Renal cortical epithelial cell (primary cell): ENCODE measurements at regions not wholly inside any gene's neighbourhood (a gene's known extent, or its start where the extent isn't known, plus 50 kb on each side); places are given as distances from the start of the nearest gene placed in this dataset.

Source experiments
- DNase-seq: peaks from one replicate; pipeline ENCODE4 v3.0.0-alpha.2; 2011; ENCODE audit warnings: low read depth

DNA sequence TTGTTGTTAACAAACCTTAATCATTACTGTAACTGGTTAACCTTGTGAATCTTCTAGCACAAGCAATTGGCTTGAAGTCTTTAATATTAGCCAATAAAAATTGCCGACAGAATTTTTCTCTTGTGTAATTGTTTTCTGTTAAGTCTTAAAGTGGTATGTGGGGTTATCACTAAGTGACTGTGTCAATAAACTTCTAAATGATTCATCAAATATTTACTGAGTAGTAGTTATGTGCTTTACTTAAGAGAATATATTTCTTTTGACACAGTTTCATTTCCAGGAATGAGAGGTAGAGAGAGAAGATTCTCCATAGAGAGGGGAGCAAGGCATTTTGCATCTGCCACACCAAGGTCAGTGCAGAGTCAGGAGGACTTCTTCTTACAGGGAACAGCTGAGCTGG, 2361.6 kb upstream of the AGA start:
- DNase-seq, result no peak

GRCh38 chr4:179804440-179804839, 2362.2 kb upstream of the AGA start:
- peak; percentile 2 for DNase-seq

- no peak for DNase-seq
Measured at GRCh38 chr4:179817317-179817716, 2375.1 kb upstream of the AGA start.

DNA sequence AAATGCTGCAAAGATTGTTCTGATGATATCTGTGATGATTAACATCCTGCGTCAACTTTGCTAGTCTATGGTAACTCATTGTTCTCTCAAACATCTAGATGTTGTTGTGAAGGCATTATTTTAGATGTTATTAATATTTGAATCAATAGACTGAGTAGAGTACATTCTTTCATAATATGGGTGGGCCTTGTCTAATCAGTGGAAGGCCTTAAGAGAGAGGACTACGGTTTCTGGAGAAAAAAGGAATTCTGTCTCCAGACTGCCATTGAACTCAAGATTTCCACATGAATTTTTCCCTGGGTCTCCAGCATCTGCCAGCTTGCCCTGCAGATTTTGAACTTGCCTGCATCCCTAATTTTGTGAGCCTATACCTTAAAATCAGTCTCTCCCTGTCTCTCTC, 2381.1 kb upstream of the AGA start:
- no peak for DNase-seq

GRCh38 chr4:179831274-179831673, 2389.0 kb upstream of the AGA start:
- no peak for DNase-seq

DNA sequence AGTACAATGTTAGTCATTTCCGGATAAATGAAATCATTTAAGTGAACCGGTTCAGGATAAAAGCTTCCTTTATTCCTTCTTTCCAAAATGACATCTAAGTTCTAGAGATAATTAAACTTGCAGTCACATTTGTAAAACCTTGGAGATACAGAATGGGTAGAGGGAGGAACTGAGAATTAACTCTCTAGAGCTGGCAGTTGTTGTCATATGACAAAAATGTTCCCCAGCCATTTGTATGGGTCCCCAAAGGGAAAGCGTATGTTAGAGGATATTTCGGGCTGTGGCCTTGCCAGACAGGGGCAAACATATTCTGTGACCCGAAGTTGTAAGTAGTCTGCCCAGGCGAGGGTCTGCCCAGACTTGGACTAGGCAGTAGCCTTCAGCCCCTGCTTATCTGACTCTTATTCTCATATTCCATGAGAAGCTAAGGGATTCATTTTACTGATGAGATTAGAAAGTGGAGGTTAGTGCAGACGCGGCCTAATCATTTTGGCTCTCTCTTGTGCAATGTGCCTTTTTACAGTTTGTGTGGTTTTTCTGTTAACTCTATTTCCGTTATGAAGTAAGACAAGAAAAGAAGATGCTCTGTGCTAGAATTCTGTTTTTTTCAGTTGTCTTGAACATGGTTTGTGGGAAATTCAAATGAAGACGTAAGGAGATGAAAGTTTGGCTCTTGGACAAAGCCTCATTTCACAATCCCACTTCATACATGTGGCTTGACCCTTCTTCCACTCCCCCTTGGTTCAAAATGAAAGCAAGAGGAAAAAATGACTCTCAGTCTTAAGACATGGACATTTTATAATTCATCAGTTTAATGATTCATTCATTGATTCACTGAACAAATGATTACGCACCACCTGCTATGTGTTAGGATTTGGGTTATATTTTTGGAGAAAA, 2394.2 kb upstream of the AGA start:
- no peak for DNase-seq

DNA sequence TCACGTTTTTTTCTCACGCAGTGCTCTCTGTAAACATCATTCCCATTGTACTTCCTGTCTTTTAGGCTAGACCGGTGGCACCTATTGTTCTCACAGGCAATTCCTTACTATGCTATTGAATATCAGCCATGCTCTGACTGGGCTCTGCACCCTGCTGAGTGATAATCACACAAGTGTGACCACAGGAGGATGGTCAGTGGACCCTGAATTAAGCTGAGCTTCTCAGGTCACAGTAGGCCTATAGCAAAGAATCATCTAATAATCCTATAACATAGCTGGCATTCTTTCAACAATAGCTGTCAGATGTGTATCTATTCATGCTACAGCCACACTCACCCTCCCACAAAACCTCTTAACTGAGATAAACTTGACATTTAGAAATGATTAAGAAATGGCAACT, 2399.8 kb upstream of the TENM3 start:
- DNase-seq, result no peak

- no peak for DNase-seq
Measured at GRCh38 chr4:179855469-179855868, 2387.7 kb upstream of the TENM3 start.

GRCh38 chr4:179858221-179858620, 2385.0 kb upstream of the TENM3 start:
- no peak for DNase-seq

DNA sequence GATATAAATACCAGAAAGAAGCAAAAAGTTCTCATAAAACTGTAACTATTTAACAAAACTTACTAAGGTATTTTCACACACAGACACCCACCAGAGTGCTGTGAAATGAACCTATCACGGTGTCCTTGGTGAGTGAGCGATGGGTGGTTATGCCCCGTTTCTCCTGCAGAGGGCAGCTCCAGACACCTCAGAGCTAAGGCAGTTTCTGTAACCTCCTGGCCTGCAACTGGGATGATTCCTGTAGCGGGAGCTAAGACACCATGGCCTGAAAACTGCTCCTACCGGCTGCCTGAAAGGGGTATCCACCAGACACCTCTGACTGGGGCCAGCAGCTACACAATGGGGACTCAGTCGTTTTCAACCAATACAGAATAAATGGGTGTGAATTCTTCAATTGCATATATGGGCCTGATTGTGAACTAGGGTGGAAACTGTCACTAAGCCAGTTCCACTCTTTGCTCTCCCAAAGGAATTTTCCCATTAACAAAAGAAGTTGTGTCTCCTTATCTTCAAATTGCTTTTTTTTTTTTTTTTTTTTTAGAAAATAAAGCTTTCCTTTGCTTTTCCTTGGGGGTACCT, 2375.8 kb upstream of the TENM3 start:
- DNase-seq, result peak; percentile 23

- no peak for DNase-seq
Measured at GRCh38 chr4:179871726-179872125, 2371.5 kb upstream of the TENM3 start.

DNA sequence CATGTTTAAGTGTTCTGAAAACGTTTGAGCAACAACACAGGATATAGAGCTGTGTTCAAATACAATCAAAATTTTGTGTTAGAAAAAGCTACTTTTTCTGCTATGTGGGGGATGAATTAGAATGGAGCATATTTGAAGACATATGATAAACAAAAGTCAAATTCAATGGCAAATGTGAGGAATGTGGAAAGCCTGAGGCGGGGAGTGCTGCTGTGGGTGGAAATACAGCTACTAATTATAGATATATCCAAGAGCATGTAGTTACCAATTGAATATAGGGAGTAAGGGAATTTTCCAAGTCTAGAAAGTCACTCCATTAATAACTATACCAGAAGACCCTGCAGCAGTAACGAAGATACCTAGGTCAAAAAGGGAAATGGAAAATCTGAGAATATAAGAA, 2370.4 kb upstream of the TENM3 start:
- DNase-seq, result no peak

DNA sequence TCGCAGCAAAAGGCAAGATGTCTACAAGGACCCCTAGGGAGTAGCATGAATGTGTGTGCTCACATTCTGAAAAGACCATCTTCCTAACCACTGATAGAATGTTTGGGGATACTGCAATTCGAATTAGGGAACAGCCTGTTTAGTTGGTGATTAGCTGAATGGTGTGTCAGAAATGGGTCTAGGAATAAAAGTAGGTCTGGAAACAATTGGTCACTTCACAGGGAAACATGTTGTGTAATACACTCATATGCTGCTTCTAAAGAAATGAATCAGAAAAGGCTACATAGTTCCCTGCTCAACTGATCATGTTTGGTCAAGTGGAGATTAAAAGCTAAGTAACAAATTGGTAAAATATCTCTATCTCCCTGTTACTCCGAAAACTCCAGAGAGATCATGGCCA, 2362.4 kb upstream of the TENM3 start:
- no peak for DNase-seq

- DNase-seq, result no peak
Measured at GRCh38 chr4:179894066-179894778, 2349.0 kb upstream of the TENM3 start.

- DNase-seq, result no peak
Measured at GRCh38 chr4:179919587-179919986, 2323.6 kb upstream of the TENM3 start.

- no peak for DNase-seq
Measured at GRCh38 chr4:179927473-179927872, 2315.7 kb upstream of the TENM3 start.

DNA sequence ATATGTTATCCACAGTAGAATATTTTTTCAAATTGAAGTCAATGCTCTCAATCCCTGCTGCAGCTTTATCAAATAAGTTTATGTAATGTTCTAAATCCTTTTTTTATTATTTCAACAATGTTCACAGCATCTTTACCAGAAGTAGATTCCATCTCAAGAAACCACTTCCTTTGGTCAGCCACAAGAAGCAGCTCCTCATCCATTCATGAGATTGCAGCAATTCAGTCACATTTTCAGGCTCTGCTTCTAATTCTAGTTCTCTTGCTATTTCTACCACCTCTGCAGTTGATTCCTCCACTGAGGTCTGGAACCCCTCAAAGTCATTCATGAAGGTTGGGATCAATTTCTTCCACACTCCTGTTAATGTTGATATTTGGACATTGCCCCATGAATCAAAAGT, 2301.3 kb upstream of the TENM3 start:
- DNase-seq, result no peak

- no peak for DNase-seq
Measured at GRCh38 chr4:179976777-179977176, 2266.4 kb upstream of the TENM3 start.

DNA sequence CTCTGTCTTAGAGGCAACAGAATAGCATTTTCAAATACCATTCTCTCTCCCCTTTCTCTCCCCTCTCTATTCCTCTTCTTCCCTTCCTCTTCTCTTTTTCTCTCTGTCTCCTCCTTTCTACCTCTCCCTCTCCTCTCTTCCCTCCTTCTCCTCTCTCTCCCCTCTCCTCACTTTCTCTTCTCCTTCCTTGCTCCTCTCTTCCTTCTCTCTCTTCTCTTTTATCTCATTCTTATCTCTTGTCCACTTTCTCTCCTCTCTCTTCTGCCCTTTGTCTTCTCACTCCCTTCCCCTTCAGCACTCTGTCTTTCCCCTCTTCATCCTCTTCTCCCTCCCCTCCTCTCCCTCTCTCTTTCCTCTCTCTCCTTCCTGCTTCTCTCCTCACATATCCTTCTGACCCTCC, 2265.8 kb upstream of the TENM3 start:
- no peak for DNase-seq

DNA sequence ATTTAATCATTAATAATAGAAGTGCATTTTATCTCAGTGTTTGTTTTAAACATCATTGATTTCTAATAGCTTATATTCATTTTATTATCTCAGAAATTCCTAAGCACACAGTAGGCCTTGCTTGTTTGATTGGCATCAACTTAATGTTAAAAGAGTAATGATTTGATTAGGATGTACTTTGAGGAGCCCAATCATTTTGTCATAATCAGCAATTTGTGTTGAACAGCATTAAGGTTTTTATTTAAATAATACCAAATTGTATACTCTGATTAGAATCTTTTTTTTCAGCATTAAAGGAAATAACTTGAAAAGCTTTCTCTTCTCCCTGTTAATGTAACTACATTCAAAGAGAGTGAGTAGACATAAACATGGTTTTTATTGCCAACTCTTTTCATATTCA, 2262.0 kb upstream of the TENM3 start:
- no peak for DNase-seq

DNA sequence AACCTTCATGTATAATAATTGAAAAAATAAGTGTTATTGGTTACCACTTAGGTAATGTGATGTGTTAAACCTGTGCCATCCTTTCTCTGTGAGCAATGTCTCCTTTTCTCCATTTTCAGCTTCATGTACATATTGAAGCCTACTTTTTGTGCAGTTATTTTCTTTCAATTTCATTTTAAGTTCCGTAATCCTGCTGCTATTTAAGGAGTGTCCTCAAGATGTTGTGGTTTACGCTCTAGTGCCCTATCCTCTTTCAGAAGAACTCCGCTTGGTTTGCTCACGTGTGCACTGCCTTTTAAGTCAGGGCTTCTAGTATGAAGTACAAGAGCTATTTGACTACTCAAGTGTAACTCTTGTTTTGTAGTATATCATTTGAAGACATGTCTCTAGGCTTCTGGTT, 2253.2 kb upstream of the TENM3 start:
- peak; percentile 26 for DNase-seq

DNA sequence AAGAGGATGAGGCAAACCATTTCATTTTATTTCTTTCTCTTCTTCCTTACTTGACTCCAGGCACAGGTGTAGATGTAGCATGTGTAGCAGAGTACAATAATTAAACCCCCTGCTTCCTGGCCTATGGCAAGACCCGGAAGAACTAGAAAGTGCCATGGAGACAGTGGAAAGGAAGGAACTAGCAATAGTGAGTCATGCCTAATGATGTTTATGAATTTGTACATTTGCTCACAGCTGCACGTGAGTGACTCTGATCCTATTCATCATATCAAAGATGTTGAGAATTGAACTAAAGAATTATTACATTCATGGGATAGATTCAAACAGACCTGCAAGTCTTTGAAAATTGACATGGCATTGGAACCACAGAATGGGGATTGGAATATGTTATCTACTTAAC, 2233.9 kb upstream of the TENM3 start:
- DNase-seq, result no peak

DNA sequence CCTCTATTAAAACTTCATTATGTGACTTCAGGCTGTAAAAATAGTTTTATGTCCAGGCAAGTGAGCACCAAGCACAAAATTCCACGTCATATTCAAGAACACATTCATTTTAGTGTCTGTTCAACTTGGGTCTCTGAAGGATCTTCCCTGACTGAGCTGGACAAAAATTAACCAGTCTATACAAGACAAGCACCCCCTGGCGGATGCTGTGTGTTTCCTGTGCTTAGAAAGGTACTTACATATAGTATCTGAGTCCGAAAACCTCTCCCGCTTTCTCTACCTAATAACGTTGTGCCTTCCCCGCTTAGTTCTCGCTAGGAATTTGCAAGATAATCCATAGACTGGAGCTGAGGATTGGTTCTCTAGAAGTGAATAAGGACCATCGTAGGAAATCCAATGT, 2214.5 kb upstream of the TENM3 start:
- DNase-seq, result peak; percentile 14
